GM10266 (cell line): ENCODE measurements at regions not wholly inside any gene's neighbourhood (a gene's known extent, or its start where the extent isn't known, plus 50 kb on each side); places are given as distances from the start of the nearest gene placed in this dataset.

ENCODE experiments used
- DNase-seq: peaks from one replicate; pipeline ENCODE4 v3.0.0; 2012; ENCODE audit errors: extremely low spot score
- CTCF ChIP-seq: IDR thresholded peaks from 2 replicates; pipeline ENCODE4 v1.5.1; 2012; ENCODE audit warnings: mild to moderate bottlenecking, low read depth; ENCODE audit not compliant: control insufficient read depth, insufficient read depth; ENCODE audit errors: missing control alignments

- DNase-seq: no peak
- no peak for TF ChIP-seq CTCF
These were observed 92.8 kb downstream of the HNRNPLL start for GRCh38 chr2:38509947-38510326.

- TF ChIP-seq CTCF: no peak
- DNase-seq: no peak
These were observed 93.3 kb downstream of the HNRNPLL start for GRCh38 chr2:38509314-38509946.

DNA sequence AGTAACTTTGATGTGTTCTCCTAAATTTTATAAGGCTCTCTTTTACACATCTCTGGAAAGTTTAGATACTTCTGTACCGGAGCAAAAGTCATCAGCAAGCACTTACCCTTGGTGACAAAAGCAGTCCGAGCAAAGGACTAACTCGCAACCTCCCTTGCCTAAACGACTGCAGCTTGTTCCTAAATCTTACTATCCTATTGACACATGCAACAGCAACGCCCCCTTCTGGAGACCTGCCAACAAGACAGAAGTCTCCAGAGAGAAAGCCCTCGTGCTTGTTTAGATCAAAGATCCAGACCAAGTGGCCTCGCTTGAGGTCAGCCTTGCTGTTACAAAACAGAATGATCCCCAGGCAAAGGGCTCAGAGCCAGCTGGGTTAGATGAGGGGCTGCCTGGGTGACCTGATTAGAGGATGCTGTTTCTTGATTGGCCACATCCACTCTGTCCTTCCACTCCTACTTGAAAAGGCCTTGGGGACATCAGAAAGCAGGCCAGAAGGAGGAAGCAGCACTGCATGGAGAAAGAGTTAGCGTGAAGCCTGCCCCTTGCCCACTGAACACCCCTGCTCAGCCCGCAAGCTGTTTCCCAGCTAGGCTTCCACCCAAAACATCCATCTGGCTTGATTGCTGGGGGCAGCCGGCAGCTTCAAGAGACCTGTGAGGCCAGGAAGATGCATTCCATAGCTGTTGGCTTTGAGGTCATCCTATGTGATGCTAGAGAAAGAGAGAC is 94.3 kb downstream of the HNRNPLL start:
- DNase-seq: peak; percentile 77
- peak; percentile 80 for TF ChIP-seq CTCF

DNA sequence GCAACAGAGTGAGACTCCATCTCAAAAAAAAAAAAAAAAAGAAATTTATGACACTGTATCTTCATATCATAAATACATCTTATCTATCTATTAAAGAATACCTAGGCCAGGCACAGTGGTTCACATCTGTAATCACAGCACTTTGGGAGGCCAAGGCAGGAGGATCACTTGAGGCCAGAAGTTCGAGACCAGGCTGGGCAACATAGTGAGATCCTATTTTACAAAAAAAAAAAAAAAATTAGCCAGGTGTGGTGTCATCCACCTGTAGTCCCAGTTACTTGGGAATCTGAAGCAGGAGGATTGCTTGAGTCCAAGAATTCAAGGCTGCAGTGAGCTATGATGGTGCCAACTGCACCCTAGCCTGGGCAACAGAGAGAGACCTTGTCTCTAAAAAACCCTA is 95.0 kb downstream of the HNRNPLL start:
- TF ChIP-seq CTCF: no peak
- DNase-seq: no peak

- DNase-seq: no peak
- TF ChIP-seq CTCF: no peak
These were observed 96.9 kb downstream of the HNRNPLL start for GRCh38 chr2:38505779-38506178.

DNA sequence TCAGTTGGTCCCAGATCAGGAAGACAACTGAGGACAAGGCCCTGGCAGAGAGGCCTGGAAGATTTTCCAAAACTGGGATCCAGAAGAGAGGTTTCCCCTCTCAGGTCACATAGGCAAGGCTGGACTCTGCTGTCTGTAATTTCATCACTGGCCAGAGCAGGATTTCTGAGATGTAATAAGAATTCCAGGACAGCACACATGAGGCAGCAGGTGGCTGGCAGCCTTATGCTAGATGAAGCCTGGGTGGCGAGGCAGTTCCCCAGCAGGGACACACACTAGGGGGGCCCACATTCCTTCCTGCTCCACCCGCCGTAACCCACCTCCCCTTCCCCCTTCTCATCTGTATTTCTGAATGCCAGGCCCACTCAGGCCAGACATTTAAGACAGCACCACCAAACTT is 98.6 kb downstream of the HNRNPLL start:
- DNase-seq: no peak
- TF ChIP-seq CTCF: no peak

DNA sequence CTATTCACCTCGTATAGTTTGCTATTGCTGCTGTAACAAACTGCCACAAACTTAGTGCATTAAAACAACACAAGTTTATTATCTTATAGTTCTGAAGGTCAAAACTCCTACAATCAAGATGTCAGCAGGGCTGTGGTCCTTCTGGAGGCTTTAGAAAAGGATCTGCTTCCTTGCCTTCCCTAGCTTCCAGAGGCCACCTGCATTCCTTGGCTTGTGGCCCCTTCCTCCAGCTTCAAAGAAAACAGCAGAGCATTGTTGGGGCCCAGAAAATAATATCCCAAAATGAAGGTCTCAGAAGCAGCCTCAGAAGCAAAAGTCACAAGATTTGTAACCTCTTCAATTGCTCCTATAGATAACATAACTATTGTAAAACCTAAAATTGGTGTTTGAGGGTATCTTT is 100.6 kb downstream of the HNRNPLL start:
- TF ChIP-seq CTCF: no peak
- no peak for DNase-seq
